Suprapubic skin (tissue), 4 donors: ENCODE measurements at regions not wholly inside any gene's neighbourhood (a gene's known extent, or its start where the extent isn't known, plus 50 kb on each side); places are given as distances from the start of the nearest gene placed in this dataset.

ENCODE experiments used
- DNase-seq, 2 donors: peaks; one replicate each; pipeline ENCODE4 v3.0.0-alpha.2; 2019; ENCODE audit warnings: low spot score in 2 of 2
- H3K27ac ChIP-seq: fragments of 200-600 bp; sonication (generic); one replicate; pipeline ENCODE4 v1.5.1; 2019
- H3K27me3 ChIP-seq: fragments of 200-600 bp; sonication (generic); one replicate; pipeline ENCODE4 v1.5.1; 2019
- H3K36me3 ChIP-seq: fragments of 200-600 bp; sonication (generic); one replicate; pipeline ENCODE4 v1.5.1; 2019
- H3K4me1 ChIP-seq: fragments of 200-600 bp; sonication (generic); one replicate; pipeline ENCODE4 v1.5.1; 2019
- H3K4me3 ChIP-seq: fragments of 200-600 bp; sonication (generic); one replicate; pipeline ENCODE4 v1.5.1; 2019; ENCODE audit warnings: mild to moderate bottlenecking
- H3K9me3 ChIP-seq: fragments of 200-600 bp; sonication (generic); one replicate; pipeline ENCODE4 v1.5.1; 2019
- CTCF ChIP-seq, 2 donors: fragments of 200-600 bp in 1 of 2; fragments of 450-650 bp in 1 of 2; sonication (generic) in 1 of 2; IDR thresholded peaks; one replicate each; pipeline ENCODE4 v1.5.1; 2016 to 2019; ENCODE audit warnings: antibody characterized with exemption in 2 of 2, mild to moderate bottlenecking in 1 of 2, moderate library complexity in 1 of 2
- EP300 ChIP-seq: sonication (generic); formaldehyde crosslinking; IDR thresholded peaks from one replicate; pipeline ENCODE4 v1.6.1; 2017; ENCODE audit warnings: antibody characterized with exemption
- POLR2A ChIP-seq, 2 donors: fragments of 450-650 bp; IDR thresholded peaks; one replicate each; pipeline ENCODE4 v1.6.1; 2017; ENCODE audit warnings: antibody characterized with exemption in 2 of 2, mild to moderate bottlenecking in 2 of 2, moderate library complexity in 2 of 2
- POLR2AphosphoS5 ChIP-seq, 3 donors: sonication (generic); formaldehyde crosslinking; IDR thresholded peaks; one replicate each; pipeline ENCODE4 v1.6.1; 2017; ENCODE audit warnings: antibody characterized with exemption in 3 of 3
- WGBS: methylation state at CpG from one replicate; pipeline ENCODE4 v1.1.5; 2018; 5-methylcytosine and 5-hydroxymethylcytosine counted together

- TF ChIP-seq CTCF (IDR thresholded peaks at IDR 0.05) (no peak), POLR2A (IDR thresholded peaks at IDR 0.05) (no peak), POLR2AphosphoS5 (IDR thresholded peaks at IDR 0.05) (no peak), EP300 (no peak)
- Histone ChIP-seq H3K27me3 (no peaks in the 10 kb centered on the region), H3K4me1 (no peaks in the 10 kb centered on the region), H3K27ac (no peak overlapping the region), H3K9me3 (no peaks in the 10 kb centered on the region), H3K4me3 (no peak overlapping the region), H3K36me3 (no peaks in the 10 kb centered on the region)
- 77% methylated on average over 3 of the region's 3 CpGs for WGBS
- no peak for DNase-seq
Observed at GRCh38 chr7:145481985-145482384, 634.6 kb upstream of the CNTNAP2 start.

- DNase-seq, result no peak
- Histone ChIP-seq H3K36me3 (no peaks in the 10 kb centered on the region), H3K4me1 (no peaks in the 10 kb centered on the region), H3K4me3 (no peak overlapping the region), H3K27ac (no peak overlapping the region), H3K27me3 (no peaks in the 10 kb centered on the region), H3K9me3 (no peaks in the 10 kb centered on the region)
- TF ChIP-seq POLR2A (IDR thresholded peaks at IDR 0.05) (no peak), EP300 (no peak), POLR2AphosphoS5 (IDR thresholded peaks at IDR 0.05) (no peak), CTCF (IDR thresholded peaks at IDR 0.05) (no peak)
- 77% methylated on average over 3 of the region's 3 CpGs for WGBS
Observed at GRCh38 chr7:145478541-145478940, 638.1 kb upstream of the CNTNAP2 start.

- no peaks in the 10 kb centered on the region for H3K9me3 ChIP-seq
- 45% methylated on average over 7 of the region's 7 CpGs for WGBS
Observed at GRCh38 chr7:145474009-145474686, 638.3 kb upstream of the TPK1 start.

GRCh38 chr7:145471883-145472282 lies 636.0 kb upstream of the TPK1 start:
- Histone ChIP-seq H3K36me3 (no peaks in the 10 kb centered on the region), H3K4me1 (no peaks in the 10 kb centered on the region), H3K27ac (no peak overlapping the region), H3K27me3 (no peaks in the 10 kb centered on the region), H3K9me3 (no peaks in the 10 kb centered on the region), H3K4me3 (no peak overlapping the region)
- DNase-seq, result no peak
- WGBS, result 52% methylated on average over 2 of the region's 2 CpGs
- TF ChIP-seq EP300 (no peak), CTCF (IDR thresholded peaks at IDR 0.05) (no peak), POLR2A (IDR thresholded peaks at IDR 0.05) (no peak), POLR2AphosphoS5 (IDR thresholded peaks at IDR 0.05) (no peak)

More at GRCh38 chr7:145474009-145474686, 638.3 kb upstream of the TPK1 start:
- no peaks in the 10 kb centered on the region for H3K27me3 ChIP-seq
- no peak overlapping the region for H3K4me3 ChIP-seq
- TF ChIP-seq POLR2A (IDR thresholded peaks at IDR 0.05), result no peak
- no peak for TF ChIP-seq CTCF (IDR thresholded peaks at IDR 0.05)
- no peak for TF ChIP-seq POLR2AphosphoS5 (IDR thresholded peaks at IDR 0.05)
- no peak for TF ChIP-seq EP300
- no peak for DNase-seq
- no peak overlapping the region for H3K27ac ChIP-seq
- H3K36me3 ChIP-seq, result no peaks in the 10 kb centered on the region
- no peaks in the 10 kb centered on the region for H3K4me1 ChIP-seq

- 79% methylated on average over 1 of the region's 1 CpG for WGBS
- Histone ChIP-seq H3K27me3 (no peaks in the 10 kb centered on the region), H3K4me3 (no peak overlapping the region), H3K9me3 (no peaks in the 10 kb centered on the region), H3K36me3 (no peaks in the 10 kb centered on the region), H3K27ac (no peak overlapping the region), H3K4me1 (no peaks in the 10 kb centered on the region)
- no peak for DNase-seq
- TF ChIP-seq CTCF (IDR thresholded peaks at IDR 0.05) (no peak), POLR2AphosphoS5 (IDR thresholded peaks at IDR 0.05) (no peak), EP300 (no peak), POLR2A (IDR thresholded peaks at IDR 0.05) (no peak)
Observed at GRCh38 chr7:145464287-145464686, 628.4 kb upstream of the TPK1 start.
